ENCODE measurements at regions not wholly inside any gene's neighbourhood (a gene's known extent, or its start where the extent isn't known, plus 50 kb on each side); places are given as distances from the start of the nearest gene placed in this dataset.

DNA sequence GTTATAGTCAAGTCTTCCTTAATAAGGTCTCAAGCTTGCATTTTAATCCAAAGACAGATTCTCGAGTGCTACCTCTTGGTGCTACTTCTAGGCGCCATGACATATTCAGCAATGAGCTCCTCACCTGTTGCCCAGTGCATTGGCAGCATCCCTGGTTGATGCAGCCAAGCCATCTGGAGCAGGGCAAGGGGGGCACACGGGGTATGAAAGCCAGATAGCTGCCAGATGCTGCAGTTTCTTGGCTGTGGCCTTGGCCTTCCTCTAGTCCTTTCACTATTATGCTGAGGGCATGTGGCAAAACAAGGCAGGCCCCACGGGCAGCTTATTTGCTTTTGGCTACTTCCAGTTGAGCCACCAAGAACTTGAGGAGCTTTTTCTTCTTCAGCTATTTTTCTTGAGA lies 168.6 kb upstream of the PGRMC2 start:
- TF ChIP-seq, protein P1, sequence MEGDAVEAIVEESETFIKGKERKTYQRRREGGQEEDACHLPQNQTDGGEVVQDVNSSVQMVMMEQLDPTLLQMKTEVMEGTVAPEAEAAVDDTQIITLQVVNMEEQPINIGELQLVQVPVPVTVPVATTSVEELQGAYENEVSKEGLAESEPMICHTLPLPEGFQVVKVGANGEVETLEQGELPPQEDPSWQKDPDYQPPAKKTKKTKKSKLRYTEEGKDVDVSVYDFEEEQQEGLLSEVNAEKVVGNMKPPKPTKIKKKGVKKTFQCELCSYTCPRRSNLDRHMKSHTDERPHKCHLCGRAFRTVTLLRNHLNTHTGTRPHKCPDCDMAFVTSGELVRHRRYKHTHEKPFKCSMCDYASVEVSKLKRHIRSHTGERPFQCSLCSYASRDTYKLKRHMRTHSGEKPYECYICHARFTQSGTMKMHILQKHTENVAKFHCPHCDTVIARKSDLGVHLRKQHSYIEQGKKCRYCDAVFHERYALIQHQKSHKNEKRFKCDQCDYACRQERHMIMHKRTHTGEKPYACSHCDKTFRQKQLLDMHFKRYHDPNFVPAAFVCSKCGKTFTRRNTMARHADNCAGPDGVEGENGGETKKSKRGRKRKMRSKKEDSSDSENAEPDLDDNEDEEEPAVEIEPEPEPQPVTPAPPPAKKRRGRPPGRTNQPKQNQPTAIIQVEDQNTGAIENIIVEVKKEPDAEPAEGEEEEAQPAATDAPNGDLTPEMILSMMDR (IDR thresholded peaks at IDR 0.05), result no peak
- TF ChIP-seq TP53 (CRISPR knock-in tag; IDR thresholded peaks at IDR 0.05), result no peak
